ENCODE measurements at regions not wholly inside any gene's neighbourhood (a gene's known extent, or its start where the extent isn't known, plus 50 kb on each side); places are given as distances from the start of the nearest gene placed in this dataset.

- DNase-seq (ENCODE audit: low read depth, low spot score) = no peak
- no peaks in the 10 kb centered on the region for H3K4me1 Mint-ChIP-seq
- no peaks in the 10 kb centered on the region for H3K36me3 Mint-ChIP-seq (ENCODE audit: low read depth)
- peaks cover 3% of the 10 kb centered on the region for H3K27me3 Mint-ChIP-seq (ENCODE audit: low read depth)
- TF ChIP-seq CTCF (conservative IDR thresholded peaks at IDR 0.05) = no peak
- H3K4me3 Mint-ChIP-seq = no peak overlapping the region
- peaks cover 4% of the 10 kb centered on the region for H3K9me3 Mint-ChIP-seq
- no peak overlapping the region for H3K27ac Mint-ChIP-seq (ENCODE audit: unreplicated experiment)
Observed at GRCh38 chr5:38164776-38165399, 93.5 kb upstream of the EGFLAM start.

- H3K9me3 Mint-ChIP-seq = no peaks in the 10 kb centered on the region
- H3K27ac Mint-ChIP-seq (ENCODE audit: unreplicated experiment) = no peak overlapping the region
- H3K27me3 Mint-ChIP-seq (ENCODE audit: low read depth) = no peaks in the 10 kb centered on the region
- no peaks in the 10 kb centered on the region for H3K4me1 Mint-ChIP-seq
- H3K36me3 Mint-ChIP-seq (ENCODE audit: low read depth) = no peaks in the 10 kb centered on the region
- TF ChIP-seq CTCF (conservative IDR thresholded peaks at IDR 0.05) = no peak
- DNase-seq (ENCODE audit: low read depth, low spot score) = no peak
- no peak overlapping the region for H3K4me3 Mint-ChIP-seq
Observed at GRCh38 chr5:38163636-38164237, 94.6 kb upstream of the EGFLAM start.

GRCh38 chr5:38162625-38163024, 95.7 kb upstream of the EGFLAM start:
- H3K4me1 Mint-ChIP-seq = no peaks in the 10 kb centered on the region
- no peak overlapping the region for H3K27ac Mint-ChIP-seq (ENCODE audit: unreplicated experiment)
- no peaks in the 10 kb centered on the region for H3K9me3 Mint-ChIP-seq
- DNase-seq (ENCODE audit: low read depth, low spot score) = no peak
- H3K36me3 Mint-ChIP-seq (ENCODE audit: low read depth) = no peaks in the 10 kb centered on the region
- H3K27me3 Mint-ChIP-seq (ENCODE audit: low read depth) = no peaks in the 10 kb centered on the region
- no peak overlapping the region for H3K4me3 Mint-ChIP-seq
- no peak for TF ChIP-seq CTCF (conservative IDR thresholded peaks at IDR 0.05)

GRCh38 chr5:38157024-38157423, 101.3 kb upstream of the EGFLAM start:
- no peak overlapping the region for H3K4me3 Mint-ChIP-seq
- DNase-seq (ENCODE audit: low read depth, low spot score) = no peak
- no peaks in the 10 kb centered on the region for H3K4me1 Mint-ChIP-seq
- TF ChIP-seq CTCF (conservative IDR thresholded peaks at IDR 0.05) = no peak
- H3K36me3 Mint-ChIP-seq (ENCODE audit: low read depth) = no peaks in the 10 kb centered on the region
- no peak overlapping the region for H3K27ac Mint-ChIP-seq (ENCODE audit: unreplicated experiment)
- H3K27me3 Mint-ChIP-seq (ENCODE audit: low read depth) = no peaks in the 10 kb centered on the region
- H3K9me3 Mint-ChIP-seq = no peaks in the 10 kb centered on the region

- Mint-ChIP-seq H3K9me3 (peaks cover 2% of the 10 kb centered on the region), H3K4me3 (no peak overlapping the region), H3K4me1 (no peaks in the 10 kb centered on the region), H3K27me3 (ENCODE audit: low read depth) (no peaks in the 10 kb centered on the region), H3K36me3 (ENCODE audit: low read depth) (no peaks in the 10 kb centered on the region), H3K27ac (ENCODE audit: unreplicated experiment) (no peak overlapping the region)
- no peak for DNase-seq (ENCODE audit: low read depth, low spot score)
- no peak for TF ChIP-seq CTCF (conservative IDR thresholded peaks at IDR 0.05)
Observed at GRCh38 chr5:38154615-38155204, 103.6 kb upstream of the EGFLAM start.
